Loucy (cell line): ENCODE measurements at regions not wholly inside any gene's neighbourhood (a gene's known extent, or its start where the extent isn't known, plus 50 kb on each side); places are given as distances from the start of the nearest gene placed in this dataset.

ENCODE experiments used
- H2AFZ ChIP-seq: fragments of 200-600 bp; sonication (generic); 2 replicates; pipeline ENCODE4 v1.6.0; 2016; ENCODE audit warnings: antibody characterized with exemption, mild to moderate bottlenecking, low read length, moderate library complexity
- H3F3A ChIP-seq: fragments of 200-600 bp; 2 replicates; pipeline ENCODE4 v1.6.0; 2016; ENCODE audit warnings: antibody characterized with exemption, low read depth, mild to moderate bottlenecking
- H3K27me3 ChIP-seq: fragments of 200-600 bp; sonication (generic); 2 replicates; pipeline ENCODE4 v1.6.1; 2014; ENCODE audit warnings: low read length, mild to moderate bottlenecking; ENCODE audit not compliant: insufficient read depth, poor library complexity, severe bottlenecking
- H3K36me3 ChIP-seq: fragments of 200-600 bp; sonication (generic); 2 replicates; pipeline ENCODE4 v1.6.1; 2016; ENCODE audit warnings: low read length; ENCODE audit not compliant: insufficient read depth
- H3K4me1 ChIP-seq: fragments of 200-600 bp; sonication (generic); 2 replicates; pipeline ENCODE4 v1.5.1; 2014; ENCODE audit warnings: low read length, mild to moderate bottlenecking; ENCODE audit not compliant: insufficient read depth, poor library complexity, severe bottlenecking
- H3K4me2 ChIP-seq: fragments of 200-600 bp; sonication (generic); 2 replicates; pipeline ENCODE4 v1.6.0; 2014; ENCODE audit warnings: antibody characterized with exemption, low read length, low read depth, mild to moderate bottlenecking; ENCODE audit not compliant: poor library complexity, severe bottlenecking
- H3K4me3 ChIP-seq: fragments of 200-600 bp; sonication (generic); 2 replicates; pipeline ENCODE4 v1.5.1; 2014; ENCODE audit warnings: low read length, mild to moderate bottlenecking, mixed read lengths; ENCODE audit not compliant: poor library complexity, severe bottlenecking
- H3K79me2 ChIP-seq: fragments of 200-600 bp; sonication (generic); 2 replicates; pipeline ENCODE4 v1.6.1; 2014; ENCODE audit warnings: low read length; ENCODE audit not compliant: insufficient read depth
- H3K9ac ChIP-seq: fragments of 200-600 bp; sonication (generic); 2 replicates; pipeline ENCODE4 v1.6.0; 2014; ENCODE audit warnings: mild to moderate bottlenecking, low read depth, low read length, moderate library complexity; ENCODE audit not compliant: poor library complexity, severe bottlenecking
- H3K9me2 ChIP-seq: fragments of 200-600 bp; sonication (generic); replicated peaks from 2 replicates; pipeline ENCODE4 v1.6.1; 2016; ENCODE audit warnings: low read depth, low read length, mixed read lengths
- H3K9me3 ChIP-seq: fragments of 200-600 bp; sonication (generic); 2 replicates; pipeline ENCODE4 v1.6.1; 2014; ENCODE audit warnings: mild to moderate bottlenecking, antibody characterized with exemption, low read length, low read depth; ENCODE audit not compliant: insufficient read depth
- H4K20me1 ChIP-seq: fragments of 200-600 bp; sonication (generic); 2 replicates; pipeline ENCODE4 v1.6.0; 2014; ENCODE audit warnings: antibody characterized with exemption, low read length, mild to moderate bottlenecking; ENCODE audit not compliant: insufficient read depth, poor library complexity, severe bottlenecking
- EZH2phosphoT487 ChIP-seq: fragments of 200-600 bp; IDR thresholded peaks from 2 replicates; pipeline ENCODE4 v1.6.1; 2018; ENCODE audit warnings: antibody characterized with exemption, mild to moderate bottlenecking, moderate library complexity, borderline replicate concordance
- TF ChIP-seq, protein P1 (sequence below): fragments of 200-600 bp; sonication (generic); conservative IDR thresholded peaks from 2 replicates; pipeline ENCODE4 v1.5.1; 2014; ENCODE audit warnings: mild to moderate bottlenecking, antibody characterized with exemption, low read length

DNA sequence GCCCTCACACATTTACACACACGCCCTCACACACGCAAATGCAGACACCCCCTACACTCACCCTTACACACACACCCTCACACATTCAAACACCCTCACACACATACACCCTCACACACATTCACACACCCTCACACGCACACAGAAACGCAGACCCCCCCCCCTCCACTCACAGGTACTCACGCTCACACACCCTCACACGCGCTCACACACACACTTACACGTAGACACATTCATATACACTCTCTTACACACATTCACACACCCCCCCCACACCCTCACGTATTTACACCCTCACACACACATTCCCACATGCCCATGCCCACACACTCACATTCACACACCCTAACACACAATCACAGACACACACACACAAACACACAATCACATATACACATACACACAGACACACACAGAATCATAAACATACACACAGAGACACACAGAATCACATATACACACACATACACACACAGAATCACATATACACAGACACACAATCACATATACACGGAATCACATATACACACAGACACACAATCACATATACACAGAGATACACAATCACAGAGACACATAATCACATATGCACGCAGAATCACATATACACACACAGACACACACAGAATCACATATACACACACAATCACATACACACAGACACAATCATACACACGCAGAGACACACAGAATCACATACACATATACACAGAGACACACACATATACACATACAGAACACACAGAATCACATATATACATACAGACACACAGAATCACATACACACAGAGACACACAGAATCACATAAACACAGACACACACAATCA is 250.1 kb upstream of the RPL38 start:
- Histone ChIP-seq H3K4me1 (no peaks in the 10 kb centered on the region), H3K4me3 (no peak overlapping the region), H3K9me2 (no peaks in the 10 kb centered on the region), H3K36me3 (no peaks in the 10 kb centered on the region), H2AFZ (no peak overlapping the region), H3K27me3 (no peaks in the 10 kb centered on the region), H3K9ac (no peak overlapping the region), H3K4me2 (no peak overlapping the region), H3K79me2 (no peaks in the 10 kb centered on the region), H3K9me3 (no peaks in the 10 kb centered on the region), H3F3A (no peaks in the 10 kb centered on the region), H4K20me1 (no peaks in the 10 kb centered on the region)
- TF ChIP-seq, protein P1, sequence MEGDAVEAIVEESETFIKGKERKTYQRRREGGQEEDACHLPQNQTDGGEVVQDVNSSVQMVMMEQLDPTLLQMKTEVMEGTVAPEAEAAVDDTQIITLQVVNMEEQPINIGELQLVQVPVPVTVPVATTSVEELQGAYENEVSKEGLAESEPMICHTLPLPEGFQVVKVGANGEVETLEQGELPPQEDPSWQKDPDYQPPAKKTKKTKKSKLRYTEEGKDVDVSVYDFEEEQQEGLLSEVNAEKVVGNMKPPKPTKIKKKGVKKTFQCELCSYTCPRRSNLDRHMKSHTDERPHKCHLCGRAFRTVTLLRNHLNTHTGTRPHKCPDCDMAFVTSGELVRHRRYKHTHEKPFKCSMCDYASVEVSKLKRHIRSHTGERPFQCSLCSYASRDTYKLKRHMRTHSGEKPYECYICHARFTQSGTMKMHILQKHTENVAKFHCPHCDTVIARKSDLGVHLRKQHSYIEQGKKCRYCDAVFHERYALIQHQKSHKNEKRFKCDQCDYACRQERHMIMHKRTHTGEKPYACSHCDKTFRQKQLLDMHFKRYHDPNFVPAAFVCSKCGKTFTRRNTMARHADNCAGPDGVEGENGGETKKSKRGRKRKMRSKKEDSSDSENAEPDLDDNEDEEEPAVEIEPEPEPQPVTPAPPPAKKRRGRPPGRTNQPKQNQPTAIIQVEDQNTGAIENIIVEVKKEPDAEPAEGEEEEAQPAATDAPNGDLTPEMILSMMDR, result no peak
- no peak for TF ChIP-seq EZH2phosphoT487

DNA sequence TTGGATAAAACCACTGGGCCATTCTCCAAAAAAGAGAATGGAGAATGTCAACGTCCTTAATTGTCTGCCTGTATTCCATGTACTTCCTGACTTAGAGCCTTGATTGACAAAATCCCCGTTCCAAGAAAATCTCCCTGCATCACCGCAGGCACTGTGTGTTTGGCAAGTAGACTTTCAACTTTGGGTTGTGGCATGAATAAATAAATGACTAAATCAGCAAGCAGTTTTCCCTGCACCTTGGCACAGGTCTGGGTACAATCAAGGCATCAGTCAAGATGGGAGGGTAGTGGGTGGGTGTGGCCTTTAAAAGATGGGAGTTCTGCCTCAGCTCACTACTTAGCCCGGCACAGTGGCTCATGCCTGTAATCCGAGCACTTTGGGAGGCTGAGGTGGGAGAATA is 248.5 kb upstream of the RPL38 start:
- Histone ChIP-seq H3K36me3 (no peaks in the 10 kb centered on the region), H3K9me3 (no peaks in the 10 kb centered on the region), H3K9me2 (no peaks in the 10 kb centered on the region), H3K4me3 (no peak overlapping the region), H4K20me1 (no peaks in the 10 kb centered on the region), H3K27me3 (no peaks in the 10 kb centered on the region), H3F3A (no peaks in the 10 kb centered on the region), H3K9ac (no peak overlapping the region), H2AFZ (no peak overlapping the region), H3K4me1 (no peaks in the 10 kb centered on the region), H3K79me2 (no peaks in the 10 kb centered on the region), H3K4me2 (no peak overlapping the region)
- TF ChIP-seq EZH2phosphoT487, result no peak
- TF ChIP-seq, protein P1, result no peak

DNA sequence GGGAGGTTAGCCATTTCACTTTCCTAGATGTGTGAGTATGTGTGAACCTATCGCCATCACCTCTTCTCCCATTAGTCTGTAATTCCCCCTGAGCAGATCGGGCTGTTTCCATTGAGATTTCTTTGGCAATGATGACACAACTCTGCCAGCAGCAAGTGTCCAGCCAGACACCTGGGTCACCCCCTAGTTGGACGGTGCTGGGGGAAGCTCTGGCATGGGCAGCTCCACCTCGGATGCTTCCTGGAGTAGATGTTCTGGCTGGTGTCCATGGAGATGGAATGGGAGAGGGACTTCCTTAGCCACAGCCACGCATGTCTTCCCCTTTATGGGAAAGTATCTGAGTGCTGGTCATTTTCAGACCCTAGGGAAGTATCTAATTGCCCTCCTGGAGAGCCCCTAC is 247.9 kb upstream of the RPL38 start:
- TF ChIP-seq, protein P1, result no peak
- no peak for TF ChIP-seq EZH2phosphoT487
- no peaks in the 10 kb centered on the region for H4K20me1 ChIP-seq
- H3F3A ChIP-seq, result no peaks in the 10 kb centered on the region
- H2AFZ ChIP-seq, result no peak overlapping the region
- H3K27me3 ChIP-seq, result no peaks in the 10 kb centered on the region
- H3K9me2 ChIP-seq, result no peaks in the 10 kb centered on the region
- no peak overlapping the region for H3K4me3 ChIP-seq
- peaks cover 5% of the 10 kb centered on the region; the same call in 1 of the 2 replicates for H3K9me3 ChIP-seq
- H3K79me2 ChIP-seq, result no peaks in the 10 kb centered on the region
- no peaks in the 10 kb centered on the region for H3K4me1 ChIP-seq
- H3K9ac ChIP-seq, result no peak overlapping the region
- H3K36me3 ChIP-seq, result no peaks in the 10 kb centered on the region
- H3K4me2 ChIP-seq, result no peak overlapping the region
